GM19023 (cell line): ENCODE measurements at regions not wholly inside any gene's neighbourhood (a gene's known extent, or its start where the extent isn't known, plus 50 kb on each side); places are given as distances from the start of the nearest gene placed in this dataset.

ENCODE experiments used
- ATAC-seq: cut with Tn5 transposase; IDR thresholded peaks from one replicate; pipeline ENCODE4 v1.9.1; 2021; ENCODE audit warnings: mild to moderate bottlenecking, moderate library complexity; ENCODE audit not compliant: unreplicated experiment

- no peak for ATAC-seq
Measured at GRCh38 chr1:56084246-56084645, 495.1 kb downstream of the PLPP3 start.

GRCh38 chr1:56081736-56082135 is 497.6 kb downstream of the PLPP3 start:
- ATAC-seq = no peak

- ATAC-seq = no peak
Measured at GRCh38 chr1:56081173-56081572, 498.2 kb downstream of the PLPP3 start.

GRCh38 chr1:56080123-56080522 is 499.2 kb downstream of the PLPP3 start:
- ATAC-seq = no peak

GRCh38 chr1:56079391-56079790 is 500.0 kb downstream of the PLPP3 start:
- ATAC-seq = no peak

GRCh38 chr1:56077206-56077605 is 502.2 kb downstream of the PLPP3 start:
- ATAC-seq = no peak

- ATAC-seq = no peak
Measured at GRCh38 chr1:56074007-56074651, 505.2 kb downstream of the PLPP3 start.

GRCh38 chr1:56073614-56074006 is 505.8 kb downstream of the PLPP3 start:
- no peak for ATAC-seq

- no peak for ATAC-seq
Measured at GRCh38 chr1:56073206-56073605, 506.2 kb downstream of the PLPP3 start.

- no peak for ATAC-seq
Measured at GRCh38 chr1:56072310-56072709, 507.1 kb downstream of the PLPP3 start.

GRCh38 chr1:56071351-56071750 is 508.0 kb downstream of the PLPP3 start:
- ATAC-seq = no peak

GRCh38 chr1:56070601-56071000 is 508.8 kb downstream of the PLPP3 start:
- ATAC-seq = no peak

GRCh38 chr1:56069824-56070223 is 509.5 kb downstream of the PLPP3 start:
- no peak for ATAC-seq

- ATAC-seq = no peak
Measured at GRCh38 chr1:56068908-56069307, 510.5 kb downstream of the PLPP3 start.

GRCh38 chr1:56068210-56068609 is 511.2 kb downstream of the PLPP3 start:
- no peak for ATAC-seq

GRCh38 chr1:56065729-56066128 is 513.6 kb downstream of the PLPP3 start:
- no peak for ATAC-seq

GRCh38 chr1:56064705-56065104 is 514.7 kb downstream of the PLPP3 start:
- ATAC-seq = no peak

GRCh38 chr1:56063461-56063860 is 515.9 kb downstream of the PLPP3 start:
- no peak for ATAC-seq

GRCh38 chr1:56062625-56063024 is 516.7 kb downstream of the PLPP3 start:
- ATAC-seq = no peak

- no peak for ATAC-seq
Measured at GRCh38 chr1:56061824-56062223, 517.5 kb downstream of the PLPP3 start.

- ATAC-seq = no peak
Measured at GRCh38 chr1:56060906-56061305, 518.5 kb downstream of the PLPP3 start.

- no peak for ATAC-seq
Measured at GRCh38 chr1:56057466-56058405, 521.6 kb downstream of the PLPP3 start.
